Stimulated activated CD8-positive, alpha-beta memory T cell treated with anti-CD3 and anti-CD28 coated beads, Interleukin-7, amount 100 ng/mL, for 48 hours (primary cell): ENCODE measurements at regions not wholly inside any gene's neighbourhood (a gene's known extent, or its start where the extent isn't known, plus 50 kb on each side); places are given as distances from the start of the nearest gene placed in this dataset.
"Not testable (repeated sequence)": the region's sequence is repeated elsewhere in the genome, so short reads cannot be mapped to it uniquely, and the experiment has no call there.

Experiments used
- DNase-seq, 2 donors: peaks; one replicate each; pipeline ENCODE4 v3.0.0-alpha.2; 2020; ENCODE audit warnings: low read depth in 1 of 2; ENCODE audit errors: extremely low read depth in 1 of 2

- DNase-seq: no peak
Measured at GRCh38 chr6:92428448-92428847, 990.9 kb downstream of the EPHA7 start.

GRCh38 chr6:92427453-92427852 is 991.9 kb downstream of the EPHA7 start:
- no peak for DNase-seq

GRCh38 chr6:92415656-92416055 is 1003.7 kb downstream of the EPHA7 start:
- no peak for DNase-seq

- DNase-seq: no peak
Measured at GRCh38 chr6:92408350-92408749, 1011.0 kb downstream of the EPHA7 start.

- DNase-seq: no peak
Measured at GRCh38 chr6:92404281-92404680, 1015.1 kb downstream of the EPHA7 start.

GRCh38 chr6:92399911-92400310 is 1019.4 kb downstream of the EPHA7 start:
- no peak for DNase-seq

GRCh38 chr6:92388706-92389105 is 1030.7 kb downstream of the EPHA7 start:
- DNase-seq: not testable (repeated sequence)

GRCh38 chr6:92380803-92381601 is 1038.4 kb downstream of the EPHA7 start:
- no peak for DNase-seq

GRCh38 chr6:92377137-92377536 is 1042.2 kb downstream of the EPHA7 start:
- DNase-seq: no peak

- no peak for DNase-seq
Measured at GRCh38 chr6:92376691-92377090, 1042.7 kb downstream of the EPHA7 start.

GRCh38 chr6:92371211-92372208 is 1047.8 kb downstream of the EPHA7 start:
- no peak for DNase-seq

GRCh38 chr6:92369309-92369708 is 1050.0 kb downstream of the EPHA7 start:
- no peak for DNase-seq

- no peak for DNase-seq
Measured at GRCh38 chr6:92364948-92365541, 1054.3 kb downstream of the EPHA7 start.

- no peak for DNase-seq
Measured at GRCh38 chr6:92363111-92363510, 1056.2 kb downstream of the EPHA7 start.

GRCh38 chr6:92362404-92362803 is 1057.0 kb downstream of the EPHA7 start:
- DNase-seq: no peak

- DNase-seq: no peak
Measured at GRCh38 chr6:92361990-92362389, 1057.4 kb downstream of the EPHA7 start.

- no peak for DNase-seq
Measured at GRCh38 chr6:92354270-92354829, 1065.0 kb downstream of the EPHA7 start.

- no peak for DNase-seq
Measured at GRCh38 chr6:92352130-92352529, 1067.2 kb downstream of the EPHA7 start.

- DNase-seq: no peak
Measured at GRCh38 chr6:92341201-92341600, 1078.2 kb downstream of the EPHA7 start.

- DNase-seq: no peak
Measured at GRCh38 chr6:92339936-92340640, 1079.3 kb downstream of the EPHA7 start.
